GM21576 (cell line): ENCODE measurements at regions not wholly inside any gene's neighbourhood (a gene's known extent, or its start where the extent isn't known, plus 50 kb on each side); places are given as distances from the start of the nearest gene placed in this dataset.
"Not testable (repeated sequence)": the region's sequence is repeated elsewhere in the genome, so short reads cannot be mapped to it uniquely, and the experiment has no call there.

Experiments used
- ATAC-seq: cut with Tn5 transposase; IDR thresholded peaks from one replicate; pipeline ENCODE4 v1.9.1; 2021; ENCODE audit warnings: mild to moderate bottlenecking, moderate library complexity; ENCODE audit not compliant: unreplicated experiment

DNA sequence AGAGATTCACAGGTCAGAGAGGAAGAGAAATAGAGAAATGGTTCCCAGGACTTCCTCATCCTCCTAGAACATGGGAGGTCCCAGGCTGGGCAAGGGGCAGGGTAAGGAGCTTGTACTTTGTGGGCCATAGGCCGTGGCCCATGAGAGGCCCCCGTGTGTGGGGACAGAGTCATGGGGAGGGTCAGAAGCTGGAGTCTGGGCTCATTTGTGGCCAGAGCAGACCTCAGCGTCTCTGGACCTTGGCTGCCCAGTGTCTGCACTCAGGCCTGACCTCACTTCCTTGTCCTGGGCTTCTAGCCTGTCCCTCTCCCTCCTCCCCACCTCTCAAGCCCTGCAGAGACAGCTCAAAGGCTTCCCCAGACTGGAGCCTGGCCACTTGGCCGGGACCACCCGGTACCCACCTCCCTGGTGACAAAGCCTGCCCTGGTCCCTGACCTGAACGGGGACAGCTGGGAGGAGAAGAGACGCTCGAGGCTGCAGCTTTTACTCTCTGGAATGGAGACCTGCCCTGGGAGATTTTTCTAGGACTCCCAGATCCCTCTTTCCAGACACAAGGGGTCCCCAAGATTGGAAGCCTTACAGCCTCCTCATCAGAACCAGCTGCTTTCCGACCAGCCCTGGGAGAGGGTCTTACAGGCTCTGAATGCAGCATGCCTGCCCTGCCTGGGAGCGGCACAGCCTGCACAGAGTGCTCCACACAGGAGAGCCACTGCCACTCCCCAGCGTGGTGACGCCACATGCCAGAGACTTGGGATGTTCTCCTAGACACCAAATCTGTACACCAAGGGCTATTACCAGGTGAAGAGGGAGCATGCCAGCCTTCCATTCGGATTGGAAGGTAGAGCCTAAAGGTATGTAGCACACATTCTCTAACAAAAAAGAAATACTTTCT is 569.0 kb upstream of the B3GAT1 start:
- no peak for ATAC-seq

DNA sequence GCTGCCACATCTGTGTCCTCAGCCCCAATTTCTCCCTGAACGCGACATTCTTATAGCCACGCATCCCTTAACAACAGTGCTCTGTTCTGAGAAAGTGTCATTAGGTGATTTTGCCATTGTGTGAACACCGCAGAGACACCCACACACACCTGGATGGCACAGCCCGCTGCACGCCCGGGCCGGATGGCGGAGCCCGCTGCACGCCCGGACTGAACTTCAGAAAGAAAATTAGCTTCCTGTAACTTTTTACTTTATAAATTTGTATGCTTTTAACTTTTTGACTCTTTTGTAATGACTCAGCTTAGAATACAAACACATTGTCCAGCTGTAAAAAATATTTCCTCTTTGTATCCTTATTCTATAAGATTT is 567.0 kb upstream of the B3GAT1 start:
- ATAC-seq, result not testable (repeated sequence)

DNA sequence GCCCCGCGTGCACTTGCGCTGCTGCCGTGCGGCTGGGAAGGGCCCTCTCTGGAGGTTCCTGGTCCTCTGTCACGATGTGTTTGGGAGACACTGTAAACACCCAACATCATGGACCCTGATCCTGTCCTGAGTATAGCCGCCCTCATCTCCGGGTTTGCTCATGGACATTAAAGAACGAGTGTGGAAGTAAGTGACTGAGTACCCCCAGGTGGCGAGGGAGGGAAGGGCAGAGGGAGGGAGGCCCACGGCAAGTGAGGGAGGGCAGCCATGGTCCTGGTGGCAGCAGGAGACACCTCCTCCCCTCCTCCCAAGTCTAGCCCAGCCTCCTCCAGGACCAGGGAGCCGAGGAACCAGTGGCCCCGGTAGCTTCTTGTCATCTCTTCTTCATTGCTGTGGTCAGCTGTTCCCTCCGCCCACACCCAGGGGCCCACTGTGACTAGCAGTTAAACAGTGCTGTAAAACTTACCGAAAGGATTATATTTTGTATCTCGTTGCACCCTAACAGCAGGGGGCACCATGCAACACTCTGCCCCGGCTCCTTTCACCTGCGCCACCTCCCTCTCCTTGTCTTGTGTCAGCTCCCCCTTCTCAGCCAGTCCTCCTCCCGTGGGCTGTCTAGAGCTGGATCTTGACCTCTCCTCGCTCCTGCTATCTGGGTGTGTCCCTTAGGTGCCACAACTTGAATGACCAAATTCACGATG is 566.5 kb upstream of the B3GAT1 start:
- ATAC-seq, result no peak

DNA sequence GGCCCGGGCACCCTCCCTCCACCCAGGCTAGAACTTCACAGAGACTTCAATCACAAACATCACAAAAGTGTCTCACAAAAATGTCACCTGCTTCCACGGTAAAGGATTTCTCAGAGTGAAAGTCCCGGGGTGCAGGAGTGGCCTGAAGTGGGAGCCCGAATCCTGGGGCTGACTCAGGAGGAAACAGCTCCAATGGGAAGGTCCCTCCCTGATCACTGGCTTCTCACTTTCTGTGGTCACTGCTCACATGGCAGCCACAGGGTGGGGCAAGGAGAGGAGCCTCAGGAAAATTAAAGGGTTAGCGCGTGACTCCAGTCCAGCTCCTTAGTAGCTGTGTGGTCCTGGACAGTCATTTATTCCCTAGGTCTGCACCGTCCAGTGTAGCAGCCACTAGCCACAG is 564.5 kb upstream of the B3GAT1 start:
- ATAC-seq, result no peak

DNA sequence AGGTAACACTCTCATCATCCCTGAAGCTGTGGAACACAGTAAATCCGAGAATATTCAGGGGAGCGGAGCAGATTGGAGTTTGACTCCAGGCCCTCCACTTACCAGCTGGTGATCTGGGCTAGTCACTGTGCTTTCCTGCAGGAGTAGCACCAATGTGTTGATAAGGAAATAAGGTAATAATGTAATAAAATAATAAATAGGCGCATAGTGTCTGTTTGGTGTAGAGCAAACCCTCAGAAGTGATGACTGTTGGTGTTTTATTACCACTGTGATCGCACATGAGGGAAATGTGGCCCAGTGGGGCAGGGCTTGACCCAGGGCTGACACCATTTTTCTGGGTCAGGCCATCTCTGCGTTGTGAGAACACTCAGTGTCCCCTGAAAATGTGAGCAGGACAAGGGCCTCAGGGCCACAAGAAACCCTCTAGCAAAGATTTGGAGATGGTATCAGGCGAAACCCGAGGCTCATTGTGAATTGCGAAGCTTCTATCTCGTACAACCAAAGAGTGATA is 563.9 kb upstream of the B3GAT1 start:
- no peak for ATAC-seq

DNA sequence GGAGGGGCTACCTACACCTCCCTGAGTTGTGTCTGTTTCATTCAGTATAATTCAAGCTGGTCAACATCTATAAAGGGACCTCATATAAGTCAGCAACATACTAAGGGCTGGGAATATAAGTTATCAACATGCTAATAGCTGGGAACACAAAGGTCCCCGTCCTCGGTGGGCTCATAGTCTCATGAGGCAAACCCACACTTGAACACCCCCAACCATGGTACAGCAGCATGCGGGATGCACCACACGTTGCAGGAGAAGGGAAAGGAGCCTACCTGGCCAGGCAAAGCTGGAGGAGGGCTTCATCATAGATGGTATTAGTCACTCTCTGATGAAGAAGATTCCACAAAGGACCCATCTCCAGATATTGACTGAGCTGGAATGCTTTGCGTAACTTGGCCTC is 561.8 kb upstream of the B3GAT1 start:
- ATAC-seq, result no peak

DNA sequence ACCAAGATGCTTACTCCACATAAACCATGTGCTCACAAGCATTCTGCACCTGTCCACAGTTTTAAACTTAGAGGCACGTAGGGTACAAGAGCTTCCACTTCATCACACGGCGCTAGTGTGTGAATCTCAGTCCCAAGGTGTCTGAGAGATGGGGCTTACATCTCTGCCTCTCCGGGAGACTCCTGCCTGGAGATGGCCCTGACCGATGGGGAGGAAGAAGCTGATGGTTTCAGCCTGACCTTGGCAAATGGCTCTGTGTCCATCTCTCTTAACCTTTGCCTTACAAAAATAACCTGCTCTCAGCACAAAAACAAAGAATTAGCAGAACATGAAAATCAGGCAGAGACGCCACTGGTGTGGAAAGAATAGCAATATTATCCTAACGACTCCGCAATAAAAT is 559.3 kb upstream of the B3GAT1 start:
- no peak for ATAC-seq

DNA sequence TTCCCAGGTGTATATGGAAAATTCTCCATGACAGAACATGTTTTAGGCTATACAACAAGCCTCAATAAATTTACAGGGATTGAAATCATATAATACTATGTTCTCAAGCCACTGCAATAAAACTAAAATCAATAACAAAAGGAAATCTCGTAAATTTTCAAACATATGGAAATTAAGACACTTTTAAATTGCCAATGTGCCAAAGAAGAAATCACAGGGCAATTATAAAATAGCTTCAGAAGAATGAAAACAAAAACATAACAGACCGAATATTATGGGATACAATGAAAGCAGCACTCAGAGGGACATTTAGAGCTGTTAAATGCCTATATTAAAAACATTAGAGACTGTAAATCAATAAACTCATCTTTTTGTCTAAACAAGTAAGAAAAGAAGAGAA is 555.7 kb upstream of the B3GAT1 start:
- ATAC-seq, result no peak

DNA sequence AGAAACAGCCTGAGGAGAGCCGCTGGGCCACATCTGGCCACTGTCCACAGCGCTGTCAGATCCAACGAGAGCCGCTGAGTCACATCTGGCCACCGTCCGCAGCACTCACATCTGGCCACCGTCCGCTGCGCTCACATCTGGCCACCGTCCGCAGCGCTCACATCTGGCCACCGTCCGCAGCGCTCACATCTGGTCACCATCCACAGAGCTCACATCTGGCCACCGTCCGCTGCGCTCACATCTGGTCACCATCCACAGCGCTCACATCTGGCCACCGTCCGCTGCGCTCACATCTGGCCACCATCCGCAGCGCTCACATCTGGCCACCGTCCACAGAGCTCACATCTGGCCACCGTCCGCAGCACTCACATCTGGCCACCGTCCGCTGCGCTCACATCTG is 549.3 kb upstream of the B3GAT1 start:
- ATAC-seq, result not testable (repeated sequence)

- no peak for ATAC-seq
Measured at GRCh38 chr11:134958870-134959269, 546.8 kb upstream of the B3GAT1 start.

DNA sequence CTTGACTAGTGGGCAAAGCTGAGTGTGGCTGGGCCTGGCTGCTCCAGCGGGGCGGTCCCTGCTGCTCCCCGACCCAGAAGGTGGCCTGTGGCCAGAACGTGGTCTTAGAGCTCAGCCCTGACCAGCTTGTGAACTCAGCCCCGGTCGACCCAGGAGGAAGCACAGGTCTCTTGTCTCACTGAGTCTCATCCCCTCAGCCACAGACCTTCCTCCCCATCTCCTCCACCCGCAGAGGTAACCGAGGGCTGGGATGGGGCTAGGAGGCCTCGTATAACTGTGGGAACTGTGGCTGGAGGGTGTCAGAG is 546.2 kb upstream of the B3GAT1 start:
- ATAC-seq, result no peak

- ATAC-seq, result no peak
Measured at GRCh38 chr11:134957540-134958335, 545.7 kb upstream of the B3GAT1 start.

DNA sequence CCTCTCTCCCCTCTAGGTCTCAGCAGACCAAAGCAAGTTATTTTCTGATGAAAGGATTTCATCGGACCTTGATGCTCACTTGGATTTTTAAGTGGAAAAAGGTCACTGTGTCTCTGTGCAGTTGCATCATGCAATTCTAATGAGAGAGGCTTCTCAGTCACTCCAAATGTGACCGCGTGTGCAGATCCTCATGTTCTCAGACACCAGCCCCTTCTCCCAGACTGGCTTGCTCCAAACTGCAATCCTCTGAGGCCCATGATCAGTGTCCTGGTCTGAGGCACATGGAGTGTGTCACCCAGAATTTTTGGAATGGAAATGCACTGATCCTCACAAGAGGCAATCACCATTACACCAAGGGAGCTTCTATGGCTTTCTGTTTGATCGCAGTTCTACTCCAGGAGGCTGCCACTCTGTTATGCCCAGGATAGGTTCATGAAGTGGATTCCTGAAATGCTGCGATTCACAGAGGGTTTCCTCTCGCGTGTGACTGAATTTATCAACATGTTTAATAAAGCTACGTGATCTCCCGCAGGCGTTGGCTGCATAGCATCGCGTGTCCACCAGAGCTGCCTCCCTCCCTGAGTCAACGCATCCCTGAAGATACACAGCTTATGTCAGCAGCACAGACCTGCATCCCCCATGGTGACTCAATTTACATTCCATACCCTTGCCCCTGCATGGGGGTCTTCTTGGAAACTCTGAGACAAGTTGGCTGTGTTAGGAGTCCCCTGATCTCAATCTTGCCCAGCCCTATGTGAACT is 544.6 kb upstream of the B3GAT1 start:
- no peak for ATAC-seq

DNA sequence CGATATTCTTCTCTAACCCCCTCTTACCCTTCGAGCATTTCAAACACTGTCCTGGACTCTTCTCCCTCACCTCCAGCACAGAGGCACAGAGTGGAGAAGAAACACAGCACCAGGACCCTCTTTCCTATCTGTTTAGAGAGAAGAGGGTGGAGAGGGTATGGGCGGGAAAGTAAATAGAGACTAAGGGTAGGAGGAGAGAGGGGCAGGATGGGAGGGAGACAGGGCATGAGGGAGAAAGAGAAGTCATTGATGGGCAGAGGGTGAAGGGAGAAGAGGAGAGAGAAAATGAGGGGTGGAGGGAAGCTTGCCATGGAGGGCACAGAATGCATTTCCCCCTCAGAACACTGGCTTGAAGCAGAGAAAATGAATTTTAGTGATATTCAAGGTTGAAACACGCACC is 543.9 kb upstream of the B3GAT1 start:
- not testable (repeated sequence) for ATAC-seq

- ATAC-seq, result no peak
Measured at GRCh38 chr11:134955281-134955680, 543.2 kb upstream of the B3GAT1 start.

- not testable (repeated sequence) for ATAC-seq
Measured at GRCh38 chr11:134954456-134954855, 542.4 kb upstream of the B3GAT1 start.

DNA sequence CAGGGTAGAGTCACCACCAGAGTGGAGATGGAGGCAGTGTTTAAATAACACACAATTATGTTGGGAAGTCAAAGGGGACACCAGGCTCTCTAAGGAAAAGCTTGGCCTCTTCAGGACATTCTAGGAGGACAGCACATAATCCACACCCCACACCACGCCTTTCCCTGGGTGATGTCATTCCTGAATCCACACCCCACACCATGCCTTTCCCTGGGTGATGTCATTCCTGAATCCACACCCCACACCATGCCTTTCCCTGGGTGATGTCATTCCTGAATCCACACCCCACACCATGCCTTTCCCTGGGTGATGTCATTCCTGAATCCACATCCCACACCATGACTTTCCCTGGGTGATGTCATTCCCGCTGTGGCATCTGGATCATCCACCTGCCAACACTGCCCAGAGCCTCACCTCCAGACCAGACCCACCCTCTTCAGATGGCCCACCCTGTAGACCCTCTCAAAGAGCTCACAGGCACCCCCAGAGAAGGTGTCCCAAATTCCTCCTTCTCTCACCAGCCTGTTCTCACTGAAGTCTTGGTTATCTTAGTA is 541.5 kb upstream of the B3GAT1 start:
- ATAC-seq, result not testable (repeated sequence)

GRCh38 chr11:134951305-134951700 is 539.3 kb upstream of the B3GAT1 start:
- ATAC-seq, result no peak

DNA sequence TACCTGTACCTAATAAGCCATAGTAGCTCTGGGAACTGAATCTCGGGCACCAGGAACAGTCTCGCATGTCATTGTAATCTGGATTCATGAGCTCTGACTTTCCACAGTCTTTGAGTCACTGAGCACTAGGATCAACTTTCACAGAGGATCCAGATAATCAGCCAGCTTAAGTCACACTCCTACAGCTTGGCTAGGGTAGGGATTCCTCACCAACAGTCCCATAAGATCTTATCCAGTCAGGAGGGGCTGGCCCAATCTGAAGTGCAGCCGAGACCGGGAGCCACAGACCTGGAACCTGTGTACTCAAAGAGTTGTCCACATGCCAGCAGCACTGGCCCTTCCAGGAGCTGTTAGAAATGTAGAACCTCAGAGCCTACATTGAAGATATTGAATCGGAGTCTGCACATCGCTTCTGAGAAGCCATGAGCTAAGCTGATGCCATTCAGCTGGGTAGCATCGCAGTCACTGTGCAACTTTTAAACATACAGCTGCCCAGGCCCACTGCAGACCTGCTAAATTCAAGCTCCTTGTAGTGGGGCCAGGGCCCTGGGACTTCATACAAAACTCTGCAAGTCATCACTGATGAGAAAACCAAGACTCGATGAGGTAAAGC is 538.8 kb upstream of the B3GAT1 start:
- no peak for ATAC-seq
